WTC11 (cell line): ENCODE measurements at regions not wholly inside any gene's neighbourhood (a gene's known extent, or its start where the extent isn't known, plus 50 kb on each side); places are given as distances from the start of the nearest gene placed in this dataset.

Source experiments
- CREB1 ChIP-seq: sonication (generic); formaldehyde crosslinking; IDR thresholded peaks from 2 replicates; pipeline ENCODE4 v1.8.0; 2023; ENCODE audit warnings: mild to moderate bottlenecking, missing genetic modification reagents
- CTCF ChIP-seq: fragments of 200-600 bp; IDR thresholded peaks from 2 replicates; pipeline ENCODE4 v1.8.0; 2022; ENCODE audit warnings: antibody characterized with exemption
- E2F5 ChIP-seq: sonication (generic); formaldehyde crosslinking; IDR thresholded peaks from 2 replicates; pipeline ENCODE4 v1.8.1; 2022; ENCODE audit warnings: mild to moderate bottlenecking, moderate library complexity, missing genetic modification reagents
- ELF4 ChIP-seq: sonication (generic); formaldehyde crosslinking; IDR thresholded peaks from 2 replicates; pipeline ENCODE4 v1.8.1; 2022; ENCODE audit warnings: low read depth, mild to moderate bottlenecking, moderate library complexity, missing genetic modification reagents
- ESRRA ChIP-seq: sonication (generic); formaldehyde crosslinking; IDR thresholded peaks from 2 replicates; pipeline ENCODE4 v1.8.1; 2022; ENCODE audit warnings: mild to moderate bottlenecking, missing genetic modification reagents, borderline replicate concordance
- FOXJ3 ChIP-seq: sonication (generic); formaldehyde crosslinking; IDR thresholded peaks from 2 replicates; pipeline ENCODE4 v1.9.0; 2021; ENCODE audit warnings: missing genetic modification reagents, mild to moderate bottlenecking, borderline replicate concordance
- FOXP1 ChIP-seq: sonication (generic); formaldehyde crosslinking; IDR thresholded peaks from 2 replicates; pipeline ENCODE4 v1.8.0; 2022; ENCODE audit warnings: missing genetic modification reagents, mild to moderate bottlenecking, moderate library complexity, borderline replicate concordance
- JUN ChIP-seq: sonication (generic); formaldehyde crosslinking; IDR thresholded peaks from 2 replicates; pipeline ENCODE4 v1.8.0; 2023; ENCODE audit warnings: mild to moderate bottlenecking, missing genetic modification reagents
- MAX ChIP-seq: sonication (generic); formaldehyde crosslinking; IDR thresholded peaks from 2 replicates; pipeline ENCODE4 v1.8.0; 2022; ENCODE audit warnings: mild to moderate bottlenecking, missing genetic modification reagents
- PRDM15 ChIP-seq: sonication (generic); formaldehyde crosslinking; IDR thresholded peaks from 2 replicates; pipeline ENCODE4 v1.8.0; 2022; ENCODE audit warnings: missing genetic modification reagents
- ZNF671 ChIP-seq: fragments of 250-450 bp; sonication (Bioruptor Pico); IDR thresholded peaks from 2 replicates; pipeline ENCODE4 v1.8.0; 2021; ENCODE audit warnings: mild to moderate bottlenecking
- TF ChIP-seq, protein P1 (sequence below): sonication (generic); formaldehyde crosslinking; IDR thresholded peaks from 2 replicates; pipeline ENCODE4 v1.8.0; 2023; ENCODE audit warnings: mild to moderate bottlenecking, missing genetic modification reagents
- TF ChIP-seq, protein P2 (sequence below): fragments of 250-450 bp; sonication (Bioruptor Pico); IDR thresholded peaks from 2 replicates; pipeline ENCODE4 v1.8.0; 2021; ENCODE audit warnings: mild to moderate bottlenecking

- TF ChIP-seq ELF4 (CRISPR knock-in tag) (no peak), FOXP1 (CRISPR knock-in tag) (no peak), ESRRA (no peak), MAX (CRISPR knock-in tag) (no peak), CTCF (no peak), ZNF671 (no peak), PRDM15 (CRISPR knock-in tag) (no peak), FOXJ3 (CRISPR knock-in tag) (no peak), E2F5 (CRISPR knock-in tag) (no peak), CREB1 (CRISPR knock-in tag) (no peak), JUN (CRISPR knock-in tag) (no peak)
- TF ChIP-seq, protein P1, sequence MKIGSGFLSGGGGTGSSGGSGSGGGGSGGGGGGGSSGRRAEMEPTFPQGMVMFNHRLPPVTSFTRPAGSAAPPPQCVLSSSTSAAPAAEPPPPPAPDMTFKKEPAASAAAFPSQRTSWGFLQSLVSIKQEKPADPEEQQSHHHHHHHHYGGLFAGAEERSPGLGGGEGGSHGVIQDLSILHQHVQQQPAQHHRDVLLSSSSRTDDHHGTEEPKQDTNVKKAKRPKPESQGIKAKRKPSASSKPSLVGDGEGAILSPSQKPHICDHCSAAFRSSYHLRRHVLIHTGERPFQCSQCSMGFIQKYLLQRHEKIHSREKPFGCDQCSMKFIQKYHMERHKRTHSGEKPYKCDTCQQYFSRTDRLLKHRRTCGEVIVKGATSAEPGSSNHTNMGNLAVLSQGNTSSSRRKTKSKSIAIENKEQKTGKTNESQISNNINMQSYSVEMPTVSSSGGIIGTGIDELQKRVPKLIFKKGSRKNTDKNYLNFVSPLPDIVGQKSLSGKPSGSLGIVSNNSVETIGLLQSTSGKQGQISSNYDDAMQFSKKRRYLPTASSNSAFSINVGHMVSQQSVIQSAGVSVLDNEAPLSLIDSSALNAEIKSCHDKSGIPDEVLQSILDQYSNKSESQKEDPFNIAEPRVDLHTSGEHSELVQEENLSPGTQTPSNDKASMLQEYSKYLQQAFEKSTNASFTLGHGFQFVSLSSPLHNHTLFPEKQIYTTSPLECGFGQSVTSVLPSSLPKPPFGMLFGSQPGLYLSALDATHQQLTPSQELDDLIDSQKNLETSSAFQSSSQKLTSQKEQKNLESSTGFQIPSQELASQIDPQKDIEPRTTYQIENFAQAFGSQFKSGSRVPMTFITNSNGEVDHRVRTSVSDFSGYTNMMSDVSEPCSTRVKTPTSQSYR (CRISPR knock-in tag) = no peak
- TF ChIP-seq, protein P2, sequence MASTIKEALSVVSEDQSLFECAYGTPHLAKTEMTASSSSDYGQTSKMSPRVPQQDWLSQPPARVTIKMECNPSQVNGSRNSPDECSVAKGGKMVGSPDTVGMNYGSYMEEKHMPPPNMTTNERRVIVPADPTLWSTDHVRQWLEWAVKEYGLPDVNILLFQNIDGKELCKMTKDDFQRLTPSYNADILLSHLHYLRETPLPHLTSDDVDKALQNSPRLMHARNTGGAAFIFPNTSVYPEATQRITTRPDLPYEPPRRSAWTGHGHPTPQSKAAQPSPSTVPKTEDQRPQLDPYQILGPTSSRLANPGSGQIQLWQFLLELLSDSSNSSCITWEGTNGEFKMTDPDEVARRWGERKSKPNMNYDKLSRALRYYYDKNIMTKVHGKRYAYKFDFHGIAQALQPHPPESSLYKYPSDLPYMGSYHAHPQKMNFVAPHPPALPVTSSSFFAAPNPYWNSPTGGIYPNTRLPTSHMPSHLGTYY (CRISPR knock-in tag) = no peak
These were observed 183.7 kb downstream of the RGS3 start for GRCh38 chr9:113646946-113647914.
